HepG2 (cell line): ENCODE measurements at regions not wholly inside any gene's neighbourhood (a gene's known extent, or its start where the extent isn't known, plus 50 kb on each side); places are given as distances from the start of the nearest gene placed in this dataset.
A peak's percentile ranks its signal among the peaks of the same experiment; 100 is the strongest.

Experiments used
- CHD4 ChIP-seq: fragments of 200-600 bp; sonication (generic); IDR thresholded peaks from 2 replicates; pipeline ENCODE4 v1.7.0; 2017; ENCODE audit warnings: mild to moderate bottlenecking, low read length, borderline replicate concordance
- FOSL2 ChIP-seq: sonication (generic); formaldehyde crosslinking; IDR thresholded peaks from 2 replicates; pipeline ENCODE4 v1.4.0; 2020; ENCODE audit warnings: missing genetic modification reagents
- GFI1 ChIP-seq: sonication (generic); formaldehyde crosslinking; IDR thresholded peaks from 2 replicates; pipeline ENCODE4 v1.5.0; 2020; ENCODE audit warnings: missing genetic modification reagents, mild to moderate bottlenecking, borderline replicate concordance
- JDP2 ChIP-seq: sonication (generic); formaldehyde crosslinking; IDR thresholded peaks from 2 replicates; pipeline ENCODE4 v1.8.1; 2022; ENCODE audit warnings: missing genetic modification reagents, borderline replicate concordance
- KDM3A ChIP-seq: IDR thresholded peaks from 2 replicates; pipeline ENCODE4 v1.6.1; 2018; ENCODE audit warnings: low read depth, missing compliant biosample characterization
- MED1 ChIP-seq: sonication (generic); formaldehyde crosslinking; IDR thresholded peaks from 2 replicates; pipeline ENCODE4 v1.4.0; 2020; ENCODE audit warnings: missing genetic modification reagents
- MLLT10 ChIP-seq: sonication (generic); formaldehyde crosslinking; IDR thresholded peaks from 2 replicates; pipeline ENCODE4 v1.4.0; 2020; ENCODE audit warnings: missing genetic modification reagents
- MYNN ChIP-seq: sonication (generic); formaldehyde crosslinking; IDR thresholded peaks from 2 replicates; pipeline ENCODE4 v1.4.0; 2020; ENCODE audit warnings: mild to moderate bottlenecking, low read depth, missing genetic modification reagents
- NFIC ChIP-seq: IDR thresholded peaks from 2 replicates; pipeline ENCODE4 v1.6.1; 2012; ENCODE audit warnings: mild to moderate bottlenecking, low read length, inconsistent platforms
- ONECUT2 ChIP-seq: sonication (generic); formaldehyde crosslinking; IDR thresholded peaks from 2 replicates; pipeline ENCODE4 v1.4.0; 2020; ENCODE audit warnings: missing genetic modification reagents
- PITX1 ChIP-seq: sonication (generic); formaldehyde crosslinking; IDR thresholded peaks from 2 replicates; pipeline ENCODE4 v1.5.1; 2020; ENCODE audit warnings: mild to moderate bottlenecking, missing genetic modification reagents
- REXO4 ChIP-seq: sonication (generic); formaldehyde crosslinking; IDR thresholded peaks from 2 replicates; pipeline ENCODE4 v1.8.0; 2022; ENCODE audit warnings: missing genetic modification reagents, mild to moderate bottlenecking, borderline replicate concordance
- SOX13 ChIP-seq, 3 experiments: fragments of 450-650 bp in 1 of 3; sonication (generic) in 1 of 3; formaldehyde crosslinking in 1 of 3; IDR thresholded peaks in 2 of 3; conservative IDR thresholded peaks in 1 of 3; 2 replicates each; pipeline versions ENCODE4 v1.5.0 to v1.6.1; 2016 to 2020; ENCODE audit warnings: antibody characterized with exemption in 1 of 3, mild to moderate bottlenecking in 1 of 3, missing compliant biosample characterization in 1 of 3, missing genetic modification reagents in 1 of 3, moderate library complexity in 1 of 3
- SP140L ChIP-seq: sonication (generic); formaldehyde crosslinking; IDR thresholded peaks from 2 replicates; pipeline ENCODE4 v1.4.0; 2020; ENCODE audit warnings: missing genetic modification reagents, borderline replicate concordance
- TBP ChIP-seq: sonication (generic); formaldehyde crosslinking; IDR thresholded peaks from 2 replicates; pipeline ENCODE4 v1.5.0; 2020; ENCODE audit warnings: missing genetic modification reagents
- TCF7 ChIP-seq: sonication (generic); IDR thresholded peaks from 2 replicates; pipeline ENCODE4 v1.6.1; 2016; ENCODE audit warnings: antibody characterized with exemption, low read depth
- ZNF280D ChIP-seq: sonication (generic); formaldehyde crosslinking; IDR thresholded peaks from 2 replicates; pipeline ENCODE4 v1.5.1; 2020; ENCODE audit warnings: mild to moderate bottlenecking, missing genetic modification reagents
- ZNF660 ChIP-seq: sonication (generic); formaldehyde crosslinking; IDR thresholded peaks from 2 replicates; pipeline ENCODE4 v1.5.1; 2020; ENCODE audit warnings: mild to moderate bottlenecking, low read depth, missing genetic modification reagents, borderline replicate concordance
- ZNF770 ChIP-seq: sonication (generic); formaldehyde crosslinking; IDR thresholded peaks from 2 replicates; pipeline ENCODE4 v1.5.0; 2020; ENCODE audit warnings: mild to moderate bottlenecking, missing genetic modification reagents
- ZNF850 ChIP-seq: sonication (generic); formaldehyde crosslinking; conservative IDR thresholded peaks from 2 replicates; pipeline ENCODE4 v1.9.0; 2021; ENCODE audit warnings: mild to moderate bottlenecking, missing genetic modification reagents
- ZSCAN31 ChIP-seq: sonication (generic); formaldehyde crosslinking; IDR thresholded peaks from 2 replicates; pipeline ENCODE4 v1.5.0; 2020; ENCODE audit warnings: low read depth, mild to moderate bottlenecking, missing genetic modification reagents
- ZSCAN5A ChIP-seq: sonication (generic); formaldehyde crosslinking; IDR thresholded peaks from 2 replicates; pipeline ENCODE4 v1.8.0; 2022; ENCODE audit warnings: mild to moderate bottlenecking, missing genetic modification reagents, borderline replicate concordance
- TF ChIP-seq, protein P1 (sequence below): sonication (generic); formaldehyde crosslinking; IDR thresholded peaks from 2 replicates; pipeline ENCODE4 v1.4.0; 2020; ENCODE audit warnings: missing genetic modification reagents

- TF ChIP-seq, protein P1, sequence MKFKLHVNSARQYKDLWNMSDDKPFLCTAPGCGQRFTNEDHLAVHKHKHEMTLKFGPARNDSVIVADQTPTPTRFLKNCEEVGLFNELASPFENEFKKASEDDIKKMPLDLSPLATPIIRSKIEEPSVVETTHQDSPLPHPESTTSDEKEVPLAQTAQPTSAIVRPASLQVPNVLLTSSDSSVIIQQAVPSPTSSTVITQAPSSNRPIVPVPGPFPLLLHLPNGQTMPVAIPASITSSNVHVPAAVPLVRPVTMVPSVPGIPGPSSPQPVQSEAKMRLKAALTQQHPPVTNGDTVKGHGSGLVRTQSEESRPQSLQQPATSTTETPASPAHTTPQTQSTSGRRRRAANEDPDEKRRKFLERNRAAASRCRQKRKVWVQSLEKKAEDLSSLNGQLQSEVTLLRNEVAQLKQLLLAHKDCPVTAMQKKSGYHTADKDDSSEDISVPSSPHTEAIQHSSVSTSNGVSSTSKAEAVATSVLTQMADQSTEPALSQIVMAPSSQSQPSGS (CRISPR knock-in tag), result peak; percentile 32; the same call in 1 of the 2 replicates
- TF ChIP-seq TCF7 (peak; percentile 76; the same call in 1 of the 2 replicates), ZNF660 (no peak), PITX1 (CRISPR knock-in tag) (0 out of 2 replicates have a peak, but pooled peaks have one; percentile 32), TBP (no peak), ZNF770 (CRISPR knock-in tag) (no peak), ZNF850 (no peak), ZNF280D (no peak), CHD4 (no peak), JDP2 (CRISPR knock-in tag) (no peak), SOX13 (IDR thresholded peaks at IDR 0.05) (no peak), SOX13 (CRISPR knock-in tag; conservative IDR thresholded peaks at IDR 0.05 in 1 of 2, IDR thresholded peaks at IDR 0.05 in 1 of 2) (0 out of 4 replicates have a peak, but pooled peaks of 1 of the 2 experiments have one; percentile 11), KDM3A (CRISPR knock-in tag) (no peak), GFI1 (CRISPR knock-in tag) (peak; percentile 96; the same call in 1 of the 2 replicates), ZSCAN31 (CRISPR knock-in tag) (no peak), MED1 (CRISPR knock-in tag) (no peak), ONECUT2 (CRISPR knock-in tag) (peak; percentile 81), MYNN (no peak), REXO4 (CRISPR knock-in tag) (no peak), MLLT10 (no peak), ZSCAN5A (CRISPR knock-in tag) (no peak), SP140L (no peak), NFIC (0 out of 2 replicates have a peak, but pooled peaks have one; percentile 51), FOSL2 (CRISPR knock-in tag) (no peak)
Measured at GRCh38 chr11:90737444-90738050, 514.7 kb upstream of the CHORDC1 start (continued).
